SK-N-SH (cell line): ENCODE measurements at regions not wholly inside any gene's neighbourhood (a gene's known extent, or its start where the extent isn't known, plus 50 kb on each side); places are given as distances from the start of the nearest gene placed in this dataset.

Experiments used
- CTCF ChIA-PET: fragments of 300-600, 350-600 bp; formaldehyde crosslinking; extraction: SDS; loops from one replicate; lab custom pipeline; 2021; lab: Yijun Ruan, JAX
- POLR2A ChIA-PET: fragments of 350-600 bp; sonication (Branson Sonifier 250); formaldehyde crosslinking; extraction: SDS; loops from one replicate; lab custom pipeline; 2020; ENCODE audit warnings: antibody characterized with exemption, inconsistent platforms; lab: Yijun Ruan, JAX
- DNase-seq: peaks from one replicate; pipeline ENCODE4 v3.0.0; 2012
- H2AFZ ChIP-seq: fragments of 200-600 bp; sonication (generic); 2 replicates; pipeline ENCODE4 v1.8.1; 2016; ENCODE audit warnings: antibody characterized with exemption, mild to moderate bottlenecking, low read depth
- H3F3A ChIP-seq: fragments of 200-600 bp; sonication (generic); replicated peaks from 2 replicates; pipeline ENCODE3; 2016; ENCODE audit warnings: antibody characterized with exemption, mild to moderate bottlenecking; ENCODE audit not compliant: insufficient read depth
- H3K27ac ChIP-seq, 2 experiments: fragments of 200-500 bp in 1 of 2; fragments of 200-600 bp in 1 of 2; sonication (Bioruptor generic) in 1 of 2; sonication (generic), shearing (Covaris generic) in 1 of 2; 2 replicates each; pipeline versions ENCODE4 v1.5.1 to v1.6.1; 2014 to 2016; ENCODE audit warnings: low read depth in 2 of 2, inconsistent platforms in 1 of 2, low read length in 1 of 2, mild to moderate bottlenecking in 1 of 2, mixed read lengths in 1 of 2
- H3K27me3 ChIP-seq: fragments of 200-600 bp; sonication (generic), shearing (Covaris generic); 2 replicates; pipeline ENCODE4 v1.6.1; 2016; ENCODE audit warnings: mixed run types; ENCODE audit not compliant: insufficient read depth
- H3K36me3 ChIP-seq, 2 experiments: fragments of 200-500 bp in 1 of 2; fragments of 200-600 bp in 1 of 2; sonication (Bioruptor generic) in 1 of 2; sonication (generic) in 1 of 2; replicated peaks in 1 of 2; 2 replicates each; pipeline versions ENCODE3 to v1.5.1; 2014 to 2016; ENCODE audit warnings: low read length in 1 of 2, mild to moderate bottlenecking in 1 of 2; ENCODE audit not compliant: insufficient read depth in 2 of 2, control insufficient read depth in 1 of 2
- H3K4me1 ChIP-seq, 2 experiments: fragments of 200-500 bp in 1 of 2; fragments of 200-600 bp in 1 of 2; sonication (Bioruptor generic) in 1 of 2; sonication (generic), shearing (Covaris generic) in 1 of 2; 2 replicates each; pipeline versions ENCODE4 v1.5.1 to v1.6.1; 2014 to 2016; ENCODE audit warnings: low read depth in 1 of 2, low read length in 1 of 2, mixed run types in 1 of 2; ENCODE audit not compliant: insufficient read depth in 2 of 2, control insufficient read depth in 1 of 2
- H3K4me2 ChIP-seq: fragments of 200-600 bp; sonication (generic), shearing (Covaris generic); 2 replicates; pipeline ENCODE4 v1.6.1; 2017; ENCODE audit warnings: mixed run types
- H3K4me3 ChIP-seq, 2 experiments: fragments of 200-500 bp in 1 of 2; fragments of 200-600 bp in 1 of 2; sonication (Bioruptor generic) in 1 of 2; sonication (generic), shearing (Covaris generic) in 1 of 2; 2 replicates each; pipeline versions ENCODE4 v1.5.1 to v1.8.1; 2014 to 2016; ENCODE audit warnings: low read depth in 2 of 2, inconsistent platforms in 1 of 2, low read length in 1 of 2, mild to moderate bottlenecking in 1 of 2, mixed read lengths in 1 of 2, moderate library complexity in 1 of 2
- H3K79me2 ChIP-seq: fragments of 200-600 bp; sonication (generic); 2 replicates; pipeline ENCODE4 v1.8.1; 2017; ENCODE audit warnings: mild to moderate bottlenecking; ENCODE audit not compliant: insufficient read depth
- H3K9ac ChIP-seq: fragments of 200-600 bp; sonication (generic); 2 replicates; pipeline ENCODE4 v1.6.1; 2017; ENCODE audit warnings: mixed run types
- H3K9me2 ChIP-seq: fragments of 200-600 bp; sonication (generic); 2 replicates; pipeline ENCODE4 v1.6.1; 2017; ENCODE audit warnings: mixed run types
- H3K9me3 ChIP-seq: fragments of 200-600 bp; sonication (generic); 2 replicates; pipeline ENCODE4 v1.6.1; 2017; ENCODE audit warnings: mixed run types, mild to moderate bottlenecking, moderate library complexity
- H4K20me1 ChIP-seq: fragments of 200-600 bp; sonication (generic); 2 replicates; pipeline ENCODE4 v1.6.1; 2017; ENCODE audit warnings: mild to moderate bottlenecking, mixed run types; ENCODE audit not compliant: insufficient read depth
- ELF1 ChIP-seq: IDR thresholded peaks from 2 replicates; pipeline ENCODE4 v1.4.0; 2012
- FOSL2 ChIP-seq: IDR thresholded peaks from 2 replicates; pipeline ENCODE4 v1.4.0; 2012; ENCODE audit warnings: low read depth, mild to moderate bottlenecking, moderate library complexity, borderline replicate concordance
- FOXJ3 ChIP-seq: sonication (generic); formaldehyde crosslinking; IDR thresholded peaks from 2 replicates; pipeline ENCODE4 v1.5.1; 2020; ENCODE audit warnings: mild to moderate bottlenecking, missing genetic modification reagents
- FOXM1 ChIP-seq: IDR thresholded peaks from 2 replicates; pipeline ENCODE4 v1.4.0; 2012; ENCODE audit warnings: low read depth, mild to moderate bottlenecking
- GABPA ChIP-seq: IDR thresholded peaks from 2 replicates; pipeline ENCODE4 v1.4.0; 2012; ENCODE audit warnings: low read depth, mild to moderate bottlenecking
- GATA2 ChIP-seq: sonication (generic); formaldehyde crosslinking; IDR thresholded peaks from 2 replicates; pipeline ENCODE4 v1.5.0; 2020; ENCODE audit warnings: mild to moderate bottlenecking, missing genetic modification reagents
- IRF3 ChIP-seq: fragments of 150-350 bp; IDR thresholded peaks from 2 replicates; pipeline ENCODE4 v1.6.1; 2016; ENCODE audit warnings: mild to moderate bottlenecking, low read depth, low read length
- JUND ChIP-seq: IDR thresholded peaks from 2 replicates; pipeline ENCODE4 v1.4.0; 2012
- MAX ChIP-seq: IDR thresholded peaks from 2 replicates; pipeline ENCODE4 v1.4.0; 2012; ENCODE audit warnings: low read depth
- MXI1 ChIP-seq: IDR thresholded peaks from 2 replicates; pipeline ENCODE4 v1.6.1; 2012; ENCODE audit warnings: mild to moderate bottlenecking, low read depth, low read length, improper control_type of control experiment
- NFIC ChIP-seq: IDR thresholded peaks from 2 replicates; pipeline ENCODE4 v1.4.0; 2012; ENCODE audit warnings: borderline replicate concordance
- RFX5 ChIP-seq: IDR thresholded peaks from 2 replicates; pipeline ENCODE4 v1.6.1; 2012; ENCODE audit warnings: mild to moderate bottlenecking, improper control_type of control experiment, low read length
- SIN3A ChIP-seq: IDR thresholded peaks from 2 replicates; pipeline ENCODE4 v1.6.1; 2012; ENCODE audit warnings: low read depth, mild to moderate bottlenecking, low read length, moderate library complexity, borderline replicate concordance
- SMC3 ChIP-seq: IDR thresholded peaks from 2 replicates; pipeline ENCODE4 v1.6.1; 2012; ENCODE audit warnings: low read depth, low read length, improper control_type of control experiment
- TEAD4 ChIP-seq: IDR thresholded peaks from 2 replicates; pipeline ENCODE4 v1.4.0; 2012; ENCODE audit warnings: mild to moderate bottlenecking, borderline replicate concordance; ENCODE audit not compliant: insufficient read depth
- USF2 ChIP-seq: fragments of 150-350 bp; IDR thresholded peaks from 2 replicates; pipeline ENCODE4 v1.6.1; 2017; ENCODE audit warnings: antibody characterized with exemption, low read length, low read depth, borderline replicate concordance
- YY1 ChIP-seq: IDR thresholded peaks from 2 replicates; pipeline ENCODE4 v1.4.0; 2012; ENCODE audit warnings: low read depth, mild to moderate bottlenecking
- ZBTB33 ChIP-seq: IDR thresholded peaks from 2 replicates; pipeline ENCODE4 v1.4.0; 2012; ENCODE audit warnings: low read depth, borderline replicate concordance
- WGBS: methylation state at CpG from one replicate; pipeline ENCODE4 v1.1.6; 2017; ENCODE audit warnings: low lambda C conversion rate; 5-methylcytosine and 5-hydroxymethylcytosine counted together

GRCh38 chr14:56860441-56860840 is 50.2 kb upstream of the OTX2 start:
- DNase-seq = no peak
- Histone ChIP-seq H3K4me1 (no peaks in the 10 kb centered on the region), H3K9me2 (no peaks in the 10 kb centered on the region), H3K4me3 (no peak overlapping the region), H2AFZ (no peak overlapping the region), H3K9ac (no peak overlapping the region), H3K27me3 (no peaks in the 10 kb centered on the region; the same call in 1 of the 2 replicates), H3K4me2 (no peak overlapping the region), H3K36me3 (no peaks in the 10 kb centered on the region), H3F3A (no peaks in the 10 kb centered on the region), H4K20me1 (no peaks in the 10 kb centered on the region), H3K27ac (no peak overlapping the region), H3K9me3 (no peaks in the 10 kb centered on the region), H3K79me2 (no peaks in the 10 kb centered on the region)
- TF ChIP-seq SIN3A (no peak), IRF3 (no peak), MXI1 (no peak), SMC3 (no peak), FOXM1 (no peak), GABPA (no peak), ELF1 (no peak), RFX5 (no peak), JUND (no peak), ZBTB33 (no peak), GATA2 (no peak), NFIC (no peak), YY1 (no peak), USF2 (no peak), FOSL2 (no peak), MAX (no peak), TEAD4 (no peak), FOXJ3 (CRISPR knock-in tag) (no peak)
- CTCF ChIA-PET = interaction anchor here (0.6 to 1.2 kb wide), 2 partner anchors 14 to 28 kb away, joined by 3 read pairs; no protein-coding TSS in a partner anchor
- 7% methylated on average over 4 of the region's 4 CpGs for WGBS
- POLR2A ChIA-PET = no interaction called here
